ENCODE measurements at regions not wholly inside any gene's neighbourhood (a gene's known extent, or its start where the extent isn't known, plus 50 kb on each side); places are given as distances from the start of the nearest gene placed in this dataset.

DNA sequence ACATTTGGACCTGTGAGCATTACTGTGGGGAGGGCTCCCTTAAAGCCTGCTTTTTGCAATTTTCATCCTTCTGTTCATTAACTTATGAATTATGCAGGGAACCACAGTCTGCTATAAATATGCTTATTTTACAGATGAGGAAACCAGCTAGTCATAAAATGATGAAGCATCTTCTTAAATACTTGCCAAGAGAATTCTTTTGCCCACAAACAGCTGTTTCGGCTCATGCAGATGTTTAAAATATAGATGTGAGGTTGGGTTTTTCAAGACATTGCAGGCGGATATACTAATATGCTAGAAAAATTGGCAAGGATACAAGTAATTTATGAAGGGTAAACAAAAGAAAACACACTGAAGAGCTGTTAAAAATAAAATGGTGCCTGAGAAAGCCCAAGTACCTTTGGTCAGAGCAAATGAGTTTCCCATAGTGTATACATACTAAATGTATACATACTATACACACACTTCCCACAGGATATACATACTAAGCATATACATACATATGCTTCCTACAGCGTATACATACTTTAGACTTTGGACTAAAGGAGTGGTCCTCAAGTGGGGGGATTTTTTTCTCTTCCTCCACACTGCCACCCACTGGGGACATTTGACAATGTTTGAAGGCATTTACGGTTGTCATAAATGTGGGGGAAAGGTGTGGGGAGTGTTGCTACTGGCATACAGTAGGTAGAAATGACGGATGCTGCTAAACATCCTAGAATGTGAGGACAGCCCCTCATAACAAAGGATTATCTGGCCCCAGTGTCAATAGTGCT lies 164.9 kb upstream of the CSNK1A1L start:
- no peak overlapping the region for H3K27ac ChIP-seq
- H3K9me3 ChIP-seq, result no peaks in the 10 kb centered on the region
- no peaks in the 10 kb centered on the region for H3K36me3 ChIP-seq
- no peaks in the 10 kb centered on the region for H3K27me3 ChIP-seq
- H3K4me3 ChIP-seq, result no peak overlapping the region
- no peak for TF ChIP-seq EP300 (IDR thresholded peaks at IDR 0.05)
- TF ChIP-seq POLR2A (IDR thresholded peaks at IDR 0.05), result no peak
- TF ChIP-seq, protein P1, sequence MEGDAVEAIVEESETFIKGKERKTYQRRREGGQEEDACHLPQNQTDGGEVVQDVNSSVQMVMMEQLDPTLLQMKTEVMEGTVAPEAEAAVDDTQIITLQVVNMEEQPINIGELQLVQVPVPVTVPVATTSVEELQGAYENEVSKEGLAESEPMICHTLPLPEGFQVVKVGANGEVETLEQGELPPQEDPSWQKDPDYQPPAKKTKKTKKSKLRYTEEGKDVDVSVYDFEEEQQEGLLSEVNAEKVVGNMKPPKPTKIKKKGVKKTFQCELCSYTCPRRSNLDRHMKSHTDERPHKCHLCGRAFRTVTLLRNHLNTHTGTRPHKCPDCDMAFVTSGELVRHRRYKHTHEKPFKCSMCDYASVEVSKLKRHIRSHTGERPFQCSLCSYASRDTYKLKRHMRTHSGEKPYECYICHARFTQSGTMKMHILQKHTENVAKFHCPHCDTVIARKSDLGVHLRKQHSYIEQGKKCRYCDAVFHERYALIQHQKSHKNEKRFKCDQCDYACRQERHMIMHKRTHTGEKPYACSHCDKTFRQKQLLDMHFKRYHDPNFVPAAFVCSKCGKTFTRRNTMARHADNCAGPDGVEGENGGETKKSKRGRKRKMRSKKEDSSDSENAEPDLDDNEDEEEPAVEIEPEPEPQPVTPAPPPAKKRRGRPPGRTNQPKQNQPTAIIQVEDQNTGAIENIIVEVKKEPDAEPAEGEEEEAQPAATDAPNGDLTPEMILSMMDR (IDR thresholded peaks at IDR 0.05), result no peak
- no peaks in the 10 kb centered on the region for H3K4me1 ChIP-seq
- DNase-seq (ENCODE audit: low spot score in 2 of 2), result no peak
- WGBS, result 87% methylated on average over 5 of the region's 5 CpGs

DNA sequence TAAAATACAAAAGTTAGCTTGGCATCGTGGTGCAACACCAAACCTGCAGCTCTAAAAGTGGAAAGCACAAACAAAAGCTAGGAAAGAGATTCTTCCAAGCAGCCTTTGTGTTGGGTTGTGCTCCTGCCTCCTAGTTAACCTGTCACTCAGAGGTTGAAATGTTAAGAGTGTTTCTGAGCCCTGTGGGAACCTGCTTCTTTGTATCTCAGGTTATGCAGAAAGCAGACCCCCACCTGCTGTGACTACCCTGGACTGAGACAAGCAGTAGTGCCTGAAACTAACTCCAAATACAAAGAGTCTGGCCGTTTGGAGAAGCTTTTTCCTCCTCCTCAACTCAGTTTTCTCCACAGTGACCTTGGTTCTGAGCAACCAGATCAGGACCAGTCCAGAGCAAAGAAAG lies 158.4 kb upstream of the CSNK1A1L start:
- TF ChIP-seq POLR2A (IDR thresholded peaks at IDR 0.05), result no peak
- TF ChIP-seq, protein P1 (IDR thresholded peaks at IDR 0.05), result no peak
- no peak for TF ChIP-seq EP300 (IDR thresholded peaks at IDR 0.05)
- TF ChIP-seq POLR2AphosphoS5 (IDR thresholded peaks at IDR 0.05), result no peak
- H3K4me1 ChIP-seq, result no peaks in the 10 kb centered on the region
- 58% methylated on average over 2 of the region's 2 CpGs for WGBS
- H3K36me3 ChIP-seq, result no peaks in the 10 kb centered on the region
- no peak overlapping the region for H3K27ac ChIP-seq
- H3K4me3 ChIP-seq, result no peak overlapping the region
- peaks cover 10% of the 10 kb centered on the region for H3K9me3 ChIP-seq
- DNase-seq (ENCODE audit: low spot score in 2 of 2), result no peak
- H3K27me3 ChIP-seq, result no peaks in the 10 kb centered on the region

DNA sequence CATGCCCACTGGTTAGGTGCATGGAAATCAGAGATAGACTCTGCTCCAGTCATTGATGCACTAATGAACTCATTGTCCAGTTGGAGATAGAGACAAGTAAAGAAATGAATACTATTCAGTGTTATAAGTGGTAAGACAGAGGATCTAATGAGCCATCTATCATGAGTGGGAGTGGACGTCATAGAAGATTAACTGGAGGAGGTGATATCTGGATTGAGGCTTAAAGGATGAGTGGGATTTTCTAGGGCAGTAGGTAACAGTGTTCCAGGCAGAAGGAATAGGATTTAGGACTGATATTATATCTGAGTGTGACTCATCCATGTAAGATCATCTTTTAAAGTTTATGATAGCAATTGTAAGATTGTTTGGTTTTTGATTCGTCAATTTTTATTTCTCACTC lies 152.2 kb upstream of the CSNK1A1L start:
- Histone ChIP-seq H3K9me3 (peaks cover 10% of the 10 kb centered on the region), H3K4me3 (no peak overlapping the region), H3K36me3 (no peaks in the 10 kb centered on the region), H3K27me3 (no peaks in the 10 kb centered on the region), H3K27ac (no peak overlapping the region), H3K4me1 (no peaks in the 10 kb centered on the region)
- WGBS, result 77% methylated on average over 2 of the region's 2 CpGs
- no peak for DNase-seq (ENCODE audit: low spot score in 2 of 2)
- TF ChIP-seq POLR2A (IDR thresholded peaks at IDR 0.05) (no peak), POLR2AphosphoS5 (IDR thresholded peaks at IDR 0.05) (no peak), EP300 (IDR thresholded peaks at IDR 0.05) (no peak)
- TF ChIP-seq, protein P1 (IDR thresholded peaks at IDR 0.05), result no peak

DNA sequence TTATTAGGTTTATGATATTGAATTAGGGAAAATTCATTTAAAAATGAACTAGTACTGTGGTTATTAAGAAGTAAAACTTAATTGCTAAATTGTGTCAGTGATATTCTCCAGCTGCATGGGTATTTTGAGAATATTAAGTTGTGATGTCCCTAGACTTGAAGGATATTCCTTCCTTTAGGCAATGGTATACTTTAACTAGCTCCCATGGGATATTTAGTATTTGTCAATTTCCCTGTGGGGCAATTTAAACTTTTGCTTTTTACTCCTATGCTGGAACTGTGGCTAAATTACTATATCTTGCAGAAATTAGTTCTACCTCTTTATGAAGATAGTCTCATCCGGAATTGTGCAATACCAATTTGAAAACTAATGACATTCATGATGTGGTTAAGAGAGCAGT lies 151.6 kb upstream of the CSNK1A1L start:
- Histone ChIP-seq H3K4me1 (no peaks in the 10 kb centered on the region), H3K9me3 (peaks cover 10% of the 10 kb centered on the region), H3K27me3 (no peaks in the 10 kb centered on the region), H3K36me3 (no peaks in the 10 kb centered on the region), H3K27ac (no peak overlapping the region), H3K4me3 (no peak overlapping the region)
- 86% methylated on average over 1 of the region's 1 CpG for WGBS
- no peak for DNase-seq (ENCODE audit: low spot score in 2 of 2)
- TF ChIP-seq, protein P1 (IDR thresholded peaks at IDR 0.05), result no peak
- TF ChIP-seq EP300 (IDR thresholded peaks at IDR 0.05), result no peak
- TF ChIP-seq POLR2AphosphoS5 (IDR thresholded peaks at IDR 0.05), result no peak

DNA sequence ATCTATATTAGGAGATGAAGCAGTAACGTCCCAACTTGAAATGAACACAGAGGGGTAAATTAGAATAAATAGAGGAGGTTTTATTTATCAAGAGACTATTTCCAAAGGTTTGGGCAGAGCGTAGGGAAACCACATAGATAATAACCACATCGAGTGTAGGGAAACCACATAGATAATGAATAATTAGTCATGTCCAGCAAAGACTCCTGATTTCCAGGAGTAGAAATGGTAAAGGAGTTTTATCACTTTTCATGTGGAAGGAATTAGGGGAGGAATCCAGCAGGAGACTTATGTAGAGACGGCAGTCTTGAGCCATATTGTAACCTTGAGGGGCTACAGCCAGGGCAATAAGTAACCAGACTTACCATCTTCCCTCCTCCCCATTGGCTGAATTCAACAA lies 136.3 kb upstream of the CSNK1A1L start:
- TF ChIP-seq, protein P1 (IDR thresholded peaks at IDR 0.05), result no peak
- TF ChIP-seq EP300 (IDR thresholded peaks at IDR 0.05) (no peak), POLR2AphosphoS5 (IDR thresholded peaks at IDR 0.05) (no peak), POLR2A (IDR thresholded peaks at IDR 0.05) (no peak)
- H3K4me3 ChIP-seq, result no peak overlapping the region
- H3K9me3 ChIP-seq, result peaks cover 12% of the 10 kb centered on the region
- H3K36me3 ChIP-seq, result no peaks in the 10 kb centered on the region
- no peak for DNase-seq (ENCODE audit: low spot score in 2 of 2)
- H3K4me1 ChIP-seq, result no peaks in the 10 kb centered on the region
- WGBS, result 84% methylated on average over 4 of the region's 4 CpGs
- H3K27ac ChIP-seq, result no peak overlapping the region
- H3K27me3 ChIP-seq, result no peaks in the 10 kb centered on the region
